Lower leg skin (tissue), 3 donors: ENCODE measurements at regions not wholly inside any gene's neighbourhood (a gene's known extent, or its start where the extent isn't known, plus 50 kb on each side); places are given as distances from the start of the nearest gene placed in this dataset.

Experiments used
- POLR2A ChIP-seq, 2 donors: fragments of 450-650 bp; IDR thresholded peaks; one replicate each; pipeline ENCODE4 v1.6.1; 2016 to 2017; ENCODE audit warnings: antibody characterized with exemption in 2 of 2, mild to moderate bottlenecking in 1 of 2, moderate library complexity in 1 of 2
- TF ChIP-seq, protein P1 (sequence below), 3 donors: fragments of 450-650 bp; IDR thresholded peaks; one replicate each; pipeline ENCODE4 v1.5.1; 2016; ENCODE audit warnings: antibody characterized with exemption in 3 of 3, mild to moderate bottlenecking in 3 of 3, moderate library complexity in 2 of 3

DNA sequence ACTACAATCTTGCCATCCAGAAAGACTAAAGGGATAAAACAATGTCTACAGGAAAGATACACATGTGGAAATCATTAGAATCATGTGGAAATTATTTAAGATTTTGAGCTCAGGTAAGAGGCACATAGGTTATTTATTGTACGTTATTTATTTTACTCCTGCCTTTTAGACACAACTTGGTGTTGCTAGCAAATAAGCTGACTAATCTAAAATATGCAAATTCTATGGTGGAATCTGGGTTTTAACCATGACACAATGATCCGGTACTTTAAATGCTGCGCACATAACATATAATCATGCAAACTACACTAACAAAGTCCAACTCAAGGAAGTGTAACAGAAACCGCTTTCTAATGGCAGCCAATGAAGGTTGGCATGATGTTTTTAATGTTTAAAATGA, 112.5 kb downstream of the IFI44 start:
- TF ChIP-seq, protein P1, sequence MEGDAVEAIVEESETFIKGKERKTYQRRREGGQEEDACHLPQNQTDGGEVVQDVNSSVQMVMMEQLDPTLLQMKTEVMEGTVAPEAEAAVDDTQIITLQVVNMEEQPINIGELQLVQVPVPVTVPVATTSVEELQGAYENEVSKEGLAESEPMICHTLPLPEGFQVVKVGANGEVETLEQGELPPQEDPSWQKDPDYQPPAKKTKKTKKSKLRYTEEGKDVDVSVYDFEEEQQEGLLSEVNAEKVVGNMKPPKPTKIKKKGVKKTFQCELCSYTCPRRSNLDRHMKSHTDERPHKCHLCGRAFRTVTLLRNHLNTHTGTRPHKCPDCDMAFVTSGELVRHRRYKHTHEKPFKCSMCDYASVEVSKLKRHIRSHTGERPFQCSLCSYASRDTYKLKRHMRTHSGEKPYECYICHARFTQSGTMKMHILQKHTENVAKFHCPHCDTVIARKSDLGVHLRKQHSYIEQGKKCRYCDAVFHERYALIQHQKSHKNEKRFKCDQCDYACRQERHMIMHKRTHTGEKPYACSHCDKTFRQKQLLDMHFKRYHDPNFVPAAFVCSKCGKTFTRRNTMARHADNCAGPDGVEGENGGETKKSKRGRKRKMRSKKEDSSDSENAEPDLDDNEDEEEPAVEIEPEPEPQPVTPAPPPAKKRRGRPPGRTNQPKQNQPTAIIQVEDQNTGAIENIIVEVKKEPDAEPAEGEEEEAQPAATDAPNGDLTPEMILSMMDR (IDR thresholded peaks at IDR 0.05) = no peak
- TF ChIP-seq POLR2A (IDR thresholded peaks at IDR 0.05) = no peak
